H54 (cell line): ENCODE measurements at regions not wholly inside any gene's neighbourhood (a gene's known extent, or its start where the extent isn't known, plus 50 kb on each side); places are given as distances from the start of the nearest gene placed in this dataset.
"Not testable (repeated sequence)": the region's sequence is repeated elsewhere in the genome, so short reads cannot be mapped to it uniquely, and the experiment has no call there.

Experiments
- DNase-seq: peaks from one replicate; pipeline ENCODE4 v3.0.0; 2011; ENCODE audit warnings: low spot score, mixed read lengths; ENCODE audit not compliant: insufficient read length
- FAIRE-seq: peaks from 3 replicates; lab custom pipeline; 2011; peaks lifted over from hg19 to GRCh38; lab: Jason Lieb, UNC
- POLR2A ChIP-seq: IDR thresholded peaks from 2 replicates; pipeline ENCODE4 v1.6.1; 2011; ENCODE audit warnings: low read depth, mild to moderate bottlenecking, low read length

DNA sequence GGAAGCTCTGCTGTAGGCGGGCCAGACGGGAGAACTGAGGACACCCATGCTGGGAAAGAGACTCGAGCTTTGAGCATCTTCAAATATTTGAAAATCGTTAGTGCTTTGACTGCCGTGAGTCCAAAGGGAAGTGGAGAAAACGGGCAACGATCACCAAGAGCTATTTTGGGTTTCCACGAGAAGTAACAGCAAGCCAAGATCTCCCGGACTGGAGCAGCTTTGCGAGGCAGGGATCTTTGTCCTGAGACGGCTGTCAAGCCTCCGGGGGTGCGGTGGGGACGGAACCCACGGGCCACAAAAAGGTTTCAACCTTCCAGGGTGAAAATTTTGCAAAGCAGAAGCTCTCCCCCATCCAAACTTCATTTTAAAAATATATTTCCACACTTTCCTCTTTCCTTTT lies 195.8 kb downstream of the NDUFA10 start:
- no peak for DNase-seq
- TF ChIP-seq POLR2A: no peak
- no peak for FAIRE-seq

DNA sequence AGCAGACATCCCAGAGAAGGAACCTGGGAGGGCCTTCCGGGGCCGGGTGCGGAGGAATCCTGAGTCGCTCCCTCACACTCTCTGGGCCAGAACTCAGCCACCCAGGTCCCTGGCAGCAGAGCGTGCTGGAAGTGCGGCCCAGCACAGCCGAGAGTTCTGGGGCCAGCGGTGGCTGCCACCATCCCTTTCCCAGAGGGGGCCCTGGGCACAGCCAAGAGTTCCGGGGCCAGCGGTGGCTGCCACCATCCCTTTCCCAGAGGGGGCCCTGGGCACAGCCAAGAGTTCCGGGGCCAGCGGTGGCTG lies 196.2 kb downstream of the NDUFA10 start:
- not testable (repeated sequence) for DNase-seq, FAIRE-seq

DNA sequence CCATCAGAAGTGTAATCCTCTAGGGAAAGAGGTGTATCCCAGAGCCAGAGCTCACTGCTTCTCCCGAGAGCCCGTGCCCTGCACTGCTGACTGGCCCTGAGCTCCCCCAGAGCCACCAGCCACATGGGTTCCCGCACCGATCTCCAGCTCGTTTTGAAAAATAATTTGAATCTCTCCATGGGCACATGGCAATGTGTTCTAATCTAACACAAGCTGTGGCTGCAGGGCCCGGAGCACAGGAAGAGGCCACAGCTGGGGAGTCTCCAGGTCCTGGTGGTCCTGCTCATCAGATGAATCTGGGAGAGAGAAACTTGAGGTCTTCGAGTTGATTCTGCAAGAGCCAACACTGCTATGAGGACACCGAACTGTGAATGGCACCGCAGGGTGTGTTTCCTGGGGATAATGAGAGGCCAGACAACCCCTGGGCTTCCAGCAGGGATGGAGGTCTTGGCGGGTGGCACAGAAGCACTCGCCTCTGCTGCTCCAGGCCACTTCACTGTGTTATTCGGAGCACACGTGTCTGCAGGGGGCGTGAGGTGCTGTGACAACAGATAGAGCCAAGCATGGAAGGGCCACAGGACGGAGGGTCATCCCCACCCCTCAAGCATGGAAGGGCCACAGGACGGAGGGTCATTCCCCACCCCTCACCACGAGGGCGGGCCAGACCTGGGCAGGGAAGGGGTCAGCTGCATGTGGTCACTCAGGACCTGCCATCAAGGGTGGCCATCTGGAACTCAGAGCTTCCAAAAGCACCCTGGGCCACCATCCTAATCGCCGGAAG lies 196.8 kb downstream of the NDUFA10 start:
- DNase-seq (no peak), FAIRE-seq (no peak)
- no peak for TF ChIP-seq POLR2A

DNA sequence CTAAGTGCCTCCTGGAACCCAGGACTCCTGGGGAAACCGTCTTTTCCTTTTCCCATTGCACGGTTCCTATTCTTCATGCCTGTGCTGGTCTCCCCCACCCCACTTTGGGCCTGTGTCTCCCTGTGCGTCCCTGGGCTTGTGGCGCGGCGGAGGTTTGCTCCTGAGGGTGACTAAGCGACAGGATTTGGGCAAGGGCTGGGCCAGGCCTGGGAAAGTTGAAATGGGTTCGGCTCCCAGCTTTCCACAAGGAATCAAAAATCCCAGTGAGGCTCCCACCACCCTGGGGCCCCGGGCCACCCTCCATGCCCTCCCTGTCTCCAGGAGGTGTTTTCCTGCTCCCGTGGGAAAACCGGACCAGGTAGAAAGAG lies 197.6 kb downstream of the NDUFA10 start:
- FAIRE-seq (no peak), DNase-seq (no peak)
- no peak for TF ChIP-seq POLR2A

- DNase-seq (no peak), FAIRE-seq (no peak)
- TF ChIP-seq POLR2A: no peak
Measured at GRCh38 chr2:239826786-239827522, 198.2 kb downstream of the NDUFA10 start.

DNA sequence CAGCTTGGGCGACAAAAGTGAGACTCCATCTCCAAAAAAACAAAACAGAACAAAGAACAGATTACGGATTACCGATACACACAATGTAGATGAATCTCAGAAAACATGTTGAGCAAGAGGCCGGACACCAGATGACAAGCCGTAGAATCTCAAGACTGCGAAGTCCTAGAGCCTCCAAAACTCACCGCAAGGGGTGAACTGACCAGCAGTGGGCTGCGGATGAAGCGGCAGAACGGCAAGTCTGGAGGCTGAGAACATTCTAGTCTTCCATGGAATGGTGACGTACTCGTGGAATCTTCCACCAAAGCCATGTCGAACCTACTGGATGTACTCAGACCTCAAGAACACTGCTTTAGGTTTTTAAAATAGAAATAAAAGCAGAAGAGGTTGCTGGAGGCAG lies 198.8 kb downstream of the NDUFA10 start:
- FAIRE-seq (no peak), DNase-seq (no peak)
- no peak for TF ChIP-seq POLR2A

DNA sequence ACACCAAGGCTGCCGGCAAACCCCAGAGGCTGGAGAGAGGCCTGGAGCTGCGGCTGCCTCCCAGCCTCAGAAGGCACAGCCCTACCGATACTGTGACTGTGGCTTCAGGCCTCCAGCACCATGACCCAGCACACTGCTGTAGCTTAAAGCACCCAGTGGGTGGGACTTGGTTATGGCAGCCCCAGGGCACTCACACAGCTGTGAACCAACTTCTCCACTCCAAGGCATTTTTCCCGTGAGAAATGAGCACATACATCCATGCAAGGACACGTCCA lies 199.5 kb downstream of the NDUFA10 start:
- no peak for TF ChIP-seq POLR2A
- DNase-seq: no peak
- no peak for FAIRE-seq

GRCh38 chr2:239824866-239825704 lies 200.1 kb downstream of the NDUFA10 start:
- FAIRE-seq (no peak), DNase-seq (no peak)
- no peak for TF ChIP-seq POLR2A

DNA sequence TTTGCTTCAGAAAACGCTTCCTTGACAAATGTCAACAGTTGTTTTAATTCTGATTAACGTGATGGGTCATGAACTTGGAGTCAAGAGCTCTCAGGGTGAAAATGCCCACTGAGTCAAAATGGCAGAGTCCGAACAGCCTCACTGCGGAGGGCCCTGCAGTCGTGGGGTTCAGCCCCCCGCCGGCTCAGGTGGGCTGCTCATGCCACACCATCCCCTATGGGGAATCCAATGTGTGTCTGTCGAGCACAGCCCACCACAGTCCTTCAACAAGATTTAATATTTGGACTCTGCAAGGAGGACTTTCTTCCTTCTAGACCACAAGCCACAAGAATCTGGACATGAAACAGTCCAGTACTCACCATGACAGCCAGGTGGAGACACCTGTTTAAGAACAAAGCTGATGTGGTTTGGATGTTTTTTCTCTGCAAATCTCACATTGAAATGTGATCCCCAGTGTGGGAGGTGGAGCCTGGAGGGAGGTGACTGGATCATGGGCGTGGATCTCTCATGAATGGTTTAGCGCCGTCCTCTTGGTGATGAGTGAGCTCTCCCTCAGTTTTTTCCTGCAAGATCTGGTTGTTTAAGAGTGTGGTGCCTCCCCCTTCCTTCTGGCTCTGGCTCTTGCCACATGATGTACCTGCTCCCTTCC lies 201.0 kb downstream of the NDUFA10 start:
- TF ChIP-seq POLR2A: no peak
- no peak for DNase-seq
- FAIRE-seq: no peak

GRCh38 chr2:239822146-239822831 lies 202.9 kb downstream of the NDUFA10 start:
- no peak for FAIRE-seq
- TF ChIP-seq POLR2A: no peak
- no peak for DNase-seq

GRCh38 chr2:239821694-239822075 lies 203.5 kb downstream of the NDUFA10 start:
- FAIRE-seq: no peak
- TF ChIP-seq POLR2A: no peak
- no peak for DNase-seq

DNA sequence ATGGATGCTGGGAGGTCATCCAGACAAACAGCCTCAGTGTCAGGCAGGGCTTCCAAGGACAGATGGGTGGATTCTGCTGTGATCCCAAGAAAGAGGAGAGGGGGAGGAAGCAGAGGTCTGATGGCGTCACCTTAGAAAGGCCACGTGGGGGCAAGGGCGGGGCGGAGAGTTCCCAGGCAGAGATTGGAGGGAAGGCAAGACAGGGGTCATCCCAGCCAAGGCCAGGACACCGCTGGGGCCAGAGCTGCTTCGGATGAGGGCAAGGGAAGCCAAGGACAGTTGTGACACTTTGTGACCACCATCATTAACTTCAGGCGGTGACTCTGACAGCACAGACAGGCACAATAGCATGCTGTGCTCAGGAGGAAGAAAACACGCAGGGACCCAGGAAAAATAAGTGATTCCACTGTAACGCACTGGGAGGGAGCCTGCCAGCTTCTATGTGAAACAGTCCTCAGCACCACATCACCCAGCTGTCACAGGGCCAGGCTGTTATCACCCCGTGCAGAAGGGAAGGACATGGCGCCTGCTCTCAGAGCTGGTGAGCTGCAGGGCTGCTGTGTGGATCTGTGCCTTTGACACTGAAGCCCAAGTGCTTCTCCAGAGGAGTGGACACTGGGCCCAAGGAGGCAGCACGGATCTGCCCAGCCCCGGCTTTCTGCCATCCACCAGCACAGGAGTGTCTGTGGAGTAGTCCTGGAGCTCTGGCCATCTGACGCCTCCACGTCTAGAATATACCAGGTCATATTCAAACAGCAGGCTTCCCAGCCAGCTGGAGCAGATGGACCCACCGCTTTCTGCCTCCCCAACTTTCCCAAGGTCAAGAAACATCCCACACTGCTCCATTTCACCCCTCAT lies 204.1 kb downstream of the NDUFA10 start:
- no peak for TF ChIP-seq POLR2A
- no peak for FAIRE-seq

More for the DNA sequence above, 204.1 kb downstream of the NDUFA10 start:
- DNase-seq: no peak
